Esophagus (tissue), 2 donors: ENCODE measurements at regions not wholly inside any gene's neighbourhood (a gene's known extent, or its start where the extent isn't known, plus 50 kb on each side); places are given as distances from the start of the nearest gene placed in this dataset.

Source experiments
- H3K27ac ChIP-seq, 2 donors: one replicate each; pipeline ENCODE4 v1.5.1; 2013; ENCODE audit warnings: low read depth in 2 of 2, mild to moderate bottlenecking in 2 of 2, inconsistent platforms in 1 of 2, low read length in 1 of 2, moderate library complexity in 1 of 2
- H3K27me3 ChIP-seq, 2 donors: one replicate each; pipeline ENCODE4 v1.6.1; 2013; ENCODE audit warnings: low read length in 2 of 2, control low read depth in 1 of 2, mild to moderate bottlenecking in 1 of 2; ENCODE audit not compliant: insufficient read depth in 2 of 2, control insufficient read depth in 1 of 2
- H3K36me3 ChIP-seq, 2 donors: one replicate each; pipeline ENCODE4 v1.6.1; 2013; ENCODE audit warnings: low read length in 1 of 2; ENCODE audit not compliant: control insufficient read depth in 2 of 2, insufficient read depth in 2 of 2
- H3K4me1 ChIP-seq, 2 donors: one replicate each; pipeline ENCODE4 v1.6.1; 2013; ENCODE audit warnings: low read length in 1 of 2; ENCODE audit not compliant: control insufficient read depth in 2 of 2, insufficient read depth in 2 of 2
- H3K4me3 ChIP-seq, 2 donors: one replicate each; pipeline ENCODE4 v1.5.1; 2013; ENCODE audit warnings: low read length in 2 of 2, mild to moderate bottlenecking in 2 of 2, low read depth in 1 of 2, moderate library complexity in 1 of 2
- H3K9me3 ChIP-seq, 2 donors: one replicate each; pipeline ENCODE4 v1.6.1; 2013; ENCODE audit warnings: mild to moderate bottlenecking in 2 of 2, low read depth in 1 of 2, low read length in 1 of 2, moderate library complexity in 1 of 2; ENCODE audit not compliant: control insufficient read depth in 2 of 2, insufficient read depth in 1 of 2
- WGBS, 2 donors: extraction: QIAGEN DNeasy Blood & Tissue Kit; methylation state at CpG; one replicate each; pipeline ENCODE4 v1.1.7; 2013; 5-methylcytosine and 5-hydroxymethylcytosine counted together
- donor health status: healthy with polysubstance abuse.
- donor health status: Bipolar disorder and iron deficiency.

DNA sequence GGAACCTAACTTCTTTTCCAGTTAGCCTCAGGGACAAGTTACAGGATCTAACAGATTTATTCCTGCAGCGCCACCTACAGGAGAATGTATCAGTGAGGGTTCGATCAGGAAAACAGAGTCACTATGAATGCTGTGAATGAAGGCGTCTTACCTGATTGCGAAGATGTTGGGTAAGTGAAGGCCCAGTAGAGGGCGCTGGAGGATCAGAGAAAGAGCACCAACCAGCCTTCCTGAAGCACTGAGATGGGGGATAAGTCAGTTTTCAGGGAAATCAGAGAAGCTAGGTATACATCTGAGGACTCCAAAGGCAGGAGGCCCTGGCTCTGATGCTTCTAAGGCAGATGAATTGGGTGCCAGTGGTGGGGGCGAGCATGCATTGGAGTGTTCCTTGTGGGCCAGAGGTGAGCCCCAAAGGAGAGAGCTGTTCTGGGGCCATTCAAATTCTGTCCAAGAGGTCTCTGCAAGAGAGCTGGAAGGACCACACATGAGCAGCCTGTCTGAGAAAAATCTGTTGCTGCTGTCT lies 169.9 kb upstream of the AADAT start:
- H3K4me1 ChIP-seq = no peaks in the 10 kb centered on the region
- H3K36me3 ChIP-seq = no peaks in the 10 kb centered on the region
- WGBS, 2 donors = 15 to 16% methylated on average over 6 of the region's 6 CpGs

DNA sequence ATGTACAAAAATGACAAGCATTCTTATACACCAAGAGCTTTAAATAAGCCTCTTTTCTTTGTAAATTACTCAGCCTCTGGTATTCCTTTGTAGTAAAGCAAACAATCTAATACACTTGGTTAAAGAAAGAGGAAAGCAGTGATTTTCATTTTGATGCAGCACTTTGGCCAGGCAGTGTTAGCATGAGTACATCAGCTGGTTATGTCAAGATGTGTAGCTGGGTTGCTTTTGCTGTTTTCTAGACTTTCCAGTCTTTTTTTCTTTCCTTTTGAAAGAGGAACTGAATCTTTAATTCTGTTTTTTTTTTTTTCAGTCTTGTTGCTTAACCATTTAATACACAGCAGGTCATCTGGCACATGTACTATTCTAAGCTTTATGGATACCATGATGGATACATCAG lies 167.1 kb upstream of the AADAT start:
- Histone ChIP-seq H3K4me3 (no peak overlapping the region), H3K9me3 (no peaks in the 10 kb centered on the region), H3K27ac (no peak overlapping the region), H3K4me1 (no peaks in the 10 kb centered on the region), H3K27me3 (no peaks in the 10 kb centered on the region), H3K36me3 (no peaks in the 10 kb centered on the region)

More for the DNA sequence above, 169.9 kb upstream of the AADAT start:
- Histone ChIP-seq H3K9me3 (no peaks in the 10 kb centered on the region), H3K27ac (no peak overlapping the region), H3K27me3 (no peaks in the 10 kb centered on the region), H3K4me3 (no peak overlapping the region)

DNA sequence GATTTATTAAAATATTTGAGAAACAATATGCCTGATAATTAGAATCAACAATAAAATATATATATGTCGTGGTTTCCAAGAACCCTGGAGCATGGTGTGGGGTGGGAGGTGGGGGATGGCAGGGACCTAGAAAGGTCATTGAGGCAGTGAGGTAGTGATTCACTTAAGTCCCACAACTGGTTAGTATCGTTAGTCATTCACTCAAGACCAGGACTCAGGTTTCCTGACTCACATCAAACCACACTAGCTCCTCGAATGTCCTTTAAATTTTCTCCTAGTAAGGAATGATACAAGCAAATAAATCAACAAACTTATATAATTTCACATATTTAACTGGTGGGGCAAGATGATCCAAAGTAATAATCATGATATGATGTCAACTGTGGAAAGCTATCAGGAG lies 158.8 kb upstream of the AADAT start:
- H3K9me3 ChIP-seq = no peaks in the 10 kb centered on the region

DNA sequence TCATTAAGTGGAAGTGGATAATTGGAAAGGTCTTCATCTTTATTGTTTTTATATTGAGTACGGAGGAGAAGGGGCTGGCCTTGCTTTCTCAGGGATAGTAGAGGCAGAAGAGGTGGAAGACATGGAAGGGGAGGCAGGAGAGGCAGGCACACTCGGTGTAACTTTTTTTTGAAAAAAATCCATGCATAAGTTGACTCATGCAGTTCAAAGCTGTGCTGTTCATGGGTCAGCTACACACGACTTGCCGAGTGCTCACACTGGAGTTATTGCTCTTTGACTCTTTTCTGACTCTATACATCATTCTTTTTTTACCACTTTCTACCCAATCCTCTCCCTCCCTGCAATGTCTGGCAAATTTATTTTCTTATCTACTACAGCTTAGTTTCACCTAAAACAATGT lies 158.3 kb upstream of the AADAT start:
- Histone ChIP-seq H3K36me3 (no peaks in the 10 kb centered on the region), H3K27me3 (no peaks in the 10 kb centered on the region), H3K9me3 (no peaks in the 10 kb centered on the region), H3K4me1 (peaks cover 0 to 3% of the 10 kb centered on the region in 2 donors), H3K4me3 (no peak overlapping the region), H3K27ac (no peak overlapping the region)
- 62 to 70% methylated on average over 4 of the region's 4 CpGs for WGBS, 2 donors

More for the DNA sequence above, 158.8 kb upstream of the AADAT start:
- no peak overlapping the region for H3K4me3 ChIP-seq
- WGBS, 2 donors = 83 to 85% methylated on average over 3 of the region's 3 CpGs
- H3K27me3 ChIP-seq = no peaks in the 10 kb centered on the region
- H3K27ac ChIP-seq = no peak overlapping the region
- no peaks in the 10 kb centered on the region for H3K4me1 ChIP-seq
- H3K36me3 ChIP-seq = no peaks in the 10 kb centered on the region

DNA sequence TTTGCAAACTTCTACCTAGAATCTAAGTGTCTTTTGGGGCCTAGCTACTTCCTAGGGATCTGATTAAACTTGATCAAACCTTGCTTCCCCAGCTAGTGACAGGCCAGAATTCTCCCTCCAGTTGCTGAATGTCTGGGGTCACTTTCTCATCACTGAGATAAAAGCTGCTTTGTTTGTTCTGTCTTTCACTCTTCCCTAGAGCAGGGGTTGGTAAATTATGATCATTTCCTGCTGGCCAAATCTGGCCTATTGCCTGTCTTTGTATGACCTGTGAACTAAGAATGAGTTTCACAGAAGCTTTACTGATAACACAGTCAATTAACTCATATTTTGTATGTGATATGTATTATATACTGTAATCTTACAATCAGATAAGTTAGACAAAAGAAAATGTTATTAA lies 157.8 kb upstream of the AADAT start:
- Histone ChIP-seq H3K4me1 (peaks cover 0 to 3% of the 10 kb centered on the region in 2 donors), H3K9me3 (no peaks in the 10 kb centered on the region), H3K27me3 (no peaks in the 10 kb centered on the region), H3K36me3 (no peaks in the 10 kb centered on the region), H3K4me3 (no peak overlapping the region), H3K27ac (no peak overlapping the region)

- H3K27ac ChIP-seq = peak overlapping the region; percentile 22 to 86
- 33 to 43% methylated on average over 2 of the region's 2 CpGs for WGBS, 2 donors
Measured at GRCh38 chr4:170243662-170244288, 154.0 kb upstream of the AADAT start.

GRCh38 chr4:170242471-170242870 lies 152.7 kb upstream of the AADAT start:
- no peaks in the 10 kb centered on the region for H3K36me3 ChIP-seq
- no peaks in the 10 kb centered on the region for H3K9me3 ChIP-seq
- peak overlapping the region in 1 of 2 donors; percentile 86 for H3K27ac ChIP-seq
- peaks cover 0 to 3% of the 10 kb centered on the region in 2 donors for H3K4me1 ChIP-seq
- no peaks in the 10 kb centered on the region for H3K27me3 ChIP-seq
- H3K4me3 ChIP-seq = no peak overlapping the region

More at GRCh38 chr4:170243662-170244288, 154.0 kb upstream of the AADAT start:
- peaks cover 0 to 3% of the 10 kb centered on the region in 2 donors for H3K4me1 ChIP-seq
- H3K27me3 ChIP-seq = no peaks in the 10 kb centered on the region
- no peaks in the 10 kb centered on the region for H3K36me3 ChIP-seq
- H3K9me3 ChIP-seq = no peaks in the 10 kb centered on the region
- no peak overlapping the region for H3K4me3 ChIP-seq

- no peak overlapping the region for H3K4me3 ChIP-seq
- H3K9me3 ChIP-seq = no peaks in the 10 kb centered on the region
- no peaks in the 10 kb centered on the region for H3K27me3 ChIP-seq
- no peaks in the 10 kb centered on the region for H3K4me1 ChIP-seq
- H3K36me3 ChIP-seq = no peaks in the 10 kb centered on the region
- H3K27ac ChIP-seq = no peak overlapping the region
- 66 to 70% methylated on average over 3 of the region's 3 CpGs for WGBS, 2 donors
Measured at GRCh38 chr4:170234800-170235199, 145.0 kb upstream of the AADAT start.

GRCh38 chr4:170231377-170231776 lies 141.6 kb upstream of the AADAT start:
- Histone ChIP-seq H3K36me3 (no peaks in the 10 kb centered on the region), H3K4me1 (no peaks in the 10 kb centered on the region), H3K27ac (no peak overlapping the region), H3K9me3 (no peaks in the 10 kb centered on the region), H3K4me3 (no peak overlapping the region), H3K27me3 (no peaks in the 10 kb centered on the region)
- 64 to 67% methylated on average over 1 of the region's 1 CpG for WGBS, 2 donors

DNA sequence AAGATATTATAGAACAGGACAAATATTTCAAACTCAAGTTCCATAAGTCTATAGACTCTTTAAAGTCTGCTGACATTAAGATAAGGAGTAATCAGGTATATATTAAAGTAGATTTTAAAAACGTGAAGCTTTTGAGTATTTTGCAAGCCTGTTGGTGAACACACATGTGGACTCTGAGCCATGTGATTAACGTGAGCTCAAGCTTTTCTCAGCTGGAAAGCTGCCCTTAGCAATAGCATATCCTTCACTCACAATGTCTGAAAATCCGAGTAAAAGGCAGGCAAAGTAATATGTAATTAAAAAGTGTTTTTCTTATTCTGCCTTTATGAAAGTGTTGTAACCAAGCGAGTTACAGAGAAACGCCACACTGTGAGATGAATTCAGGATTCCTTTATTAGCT lies 140.5 kb upstream of the AADAT start:
- no peaks in the 10 kb centered on the region for H3K27me3 ChIP-seq
- no peak overlapping the region for H3K27ac ChIP-seq
- H3K9me3 ChIP-seq = no peaks in the 10 kb centered on the region
- no peaks in the 10 kb centered on the region for H3K4me1 ChIP-seq
- H3K4me3 ChIP-seq = no peak overlapping the region
- H3K36me3 ChIP-seq = no peaks in the 10 kb centered on the region
- WGBS, 2 donors = 52 to 59% methylated on average over 5 of the region's 5 CpGs
